H1 (cell line): ENCODE measurements at regions not wholly inside any gene's neighbourhood (a gene's known extent, or its start where the extent isn't known, plus 50 kb on each side); places are given as distances from the start of the nearest gene placed in this dataset.

ENCODE experiments used
- POU5F1 ChIP-seq: IDR thresholded peaks from 2 replicates; pipeline ENCODE4 v1.6.1; 2011; ENCODE audit warnings: low read depth, mild to moderate bottlenecking, low read length, moderate library complexity
- TEAD4 ChIP-seq: IDR thresholded peaks from 2 replicates; pipeline ENCODE4 v1.6.1; 2012; ENCODE audit warnings: low read depth, low read length, inconsistent platforms, mixed read lengths

- TF ChIP-seq POU5F1, result no peak
- no peak for TF ChIP-seq TEAD4
- TF ChIP-seq, all 59 proteins: peak for 0
These were observed 559.9 kb downstream of the MBD2 start (continued) for GRCh38 chr18:53664575-53664974.
